ENCODE measurements at regions not wholly inside any gene's neighbourhood (a gene's known extent, or its start where the extent isn't known, plus 50 kb on each side); places are given as distances from the start of the nearest gene placed in this dataset.

DNA sequence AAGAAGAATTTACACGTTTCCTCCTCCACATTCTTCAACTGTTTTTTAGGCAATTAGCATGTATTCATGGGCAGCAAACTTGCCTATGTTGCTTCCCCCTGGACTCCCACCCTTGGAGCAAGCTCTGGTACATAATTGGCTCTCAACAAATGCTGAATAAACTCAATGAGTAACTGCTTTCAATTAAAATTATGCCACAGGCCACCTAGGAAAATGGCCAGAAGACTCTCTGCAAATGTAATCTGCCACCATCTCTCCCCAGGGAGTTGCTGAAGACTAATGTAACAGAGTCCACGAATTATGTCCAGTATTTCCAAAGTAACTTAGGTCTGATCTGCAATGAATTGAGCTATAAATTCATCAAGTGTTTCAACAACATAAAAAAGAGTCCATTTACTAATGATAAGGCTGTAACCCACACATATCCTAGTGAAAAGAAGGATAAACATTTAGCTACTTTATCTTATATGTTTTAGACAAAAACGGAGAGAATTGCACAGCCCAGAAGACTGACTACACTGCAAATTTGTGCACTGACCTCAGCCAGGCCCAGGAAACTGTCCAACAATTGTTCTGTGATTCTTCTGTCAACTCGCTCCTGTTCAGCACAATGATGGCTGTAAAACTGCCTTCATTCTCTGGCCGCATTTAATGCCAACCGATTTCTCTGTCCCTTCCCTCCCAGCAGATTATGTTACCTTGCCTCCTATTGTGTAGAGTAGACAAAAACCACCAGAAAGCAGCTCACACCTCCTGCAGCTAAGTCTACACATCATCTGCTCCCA, 808.6 kb upstream of the ARGLU1 start:
- intact Hi-C loops (cut with micrococcal nuclease), result no loop called here
- Histone ChIP-seq H3K27me3 (ENCODE audit: control insufficient read depth in 2 of 2, insufficient read depth in 2 of 2, low read length in 2 of 2) (no peaks in the 10 kb centered on the region), H3K4me1 (replicated peaks in 1 of 2; ENCODE audit: control insufficient read depth in 2 of 2, insufficient read depth in 2 of 2, low read length in 2 of 2) (no peaks in the 10 kb centered on the region), H3K4me3 (no peak overlapping the region), H3K9me3 (replicated peaks; ENCODE audit: control insufficient read depth, insufficient read depth, low read depth, low read length) (no peaks in the 10 kb centered on the region; the same call in 1 of the 2 replicates), H3K79me2 (ENCODE audit: control insufficient read depth, insufficient read depth, low read length) (no peaks in the 10 kb centered on the region), H3K4me2 (ENCODE audit: insufficient read depth, low read length) (no peak overlapping the region), H4K20me1 (replicated peaks; ENCODE audit: control insufficient read depth, insufficient read depth, low read length) (no peaks in the 10 kb centered on the region), H2AFZ (ENCODE audit: low read depth, low read length) (no peak overlapping the region), H3K9ac (ENCODE audit: insufficient read depth in 1 of 2, low read depth in 2 of 2, low read length in 2 of 2) (no peak overlapping the region), H3K27ac (ENCODE audit: extremely low read depth, low read depth, low read length) (no peak overlapping the region), H3K36me3 (ENCODE audit: control insufficient read depth, insufficient read depth, low read length) (no peaks in the 10 kb centered on the region), H3K9me1 (ENCODE audit: control insufficient read depth, insufficient read depth, low read length) (no peaks in the 10 kb centered on the region)
- FAIRE-seq, result no peak
- ChIA-PET CTCF (ENCODE audit: low intra/inter-chr PET ratio) (no interaction called here), POLR2A (no interaction called here)
- BruUV-seq (replicated peaks), result no TSS peak
- no peak for ATAC-seq
- DNase-seq (ENCODE audit: extremely low read depth in 1 of 4, low spot score in 3 of 4), result no peak
- in situ Hi-C loops (cut with MboI), result no loop called here
- WGBS (ENCODE audit: insufficient coverage, low coverage, missing lambda C conversion rate), result 0% methylated on average over 4 of the region's 6 CpGs
- TF ChIP-seq TCF7 (IDR thresholded peaks at IDR 0.05; ENCODE audit: borderline replicate concordance), result no peak
- TF ChIP-seq, protein P1, sequence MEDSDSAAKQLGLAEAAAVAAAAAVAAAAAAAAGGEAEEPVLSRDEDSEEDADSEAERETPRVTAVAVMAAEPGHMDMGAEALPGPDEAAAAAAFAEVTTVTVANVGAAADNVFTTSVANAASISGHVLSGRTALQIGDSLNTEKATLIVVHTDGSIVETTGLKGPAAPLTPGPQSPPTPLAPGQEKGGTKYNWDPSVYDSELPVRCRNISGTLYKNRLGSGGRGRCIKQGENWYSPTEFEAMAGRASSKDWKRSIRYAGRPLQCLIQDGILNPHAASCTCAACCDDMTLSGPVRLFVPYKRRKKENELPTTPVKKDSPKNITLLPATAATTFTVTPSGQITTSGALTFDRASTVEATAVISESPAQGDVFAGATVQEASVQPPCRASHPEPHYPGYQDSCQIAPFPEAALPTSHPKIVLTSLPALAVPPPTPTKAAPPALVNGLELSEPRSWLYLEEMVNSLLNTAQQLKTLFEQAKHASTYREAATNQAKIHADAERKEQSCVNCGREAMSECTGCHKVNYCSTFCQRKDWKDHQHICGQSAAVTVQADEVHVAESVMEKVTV (CRISPR knock-in tag; IDR thresholded peaks at IDR 0.05), result no peak
- TF ChIP-seq HIVEP1 (CRISPR knock-in tag; IDR thresholded peaks at IDR 0.05), result no peak
- TF ChIP-seq SMAD3 (CRISPR knock-in tag; conservative IDR thresholded peaks at IDR 0.05), result no peak

Data from K562 (cell line).